Mucosa of rectum (tissue), 2 donors: ENCODE measurements at regions not wholly inside any gene's neighbourhood (a gene's known extent, or its start where the extent isn't known, plus 50 kb on each side); places are given as distances from the start of the nearest gene placed in this dataset.

ENCODE experiments used
- H3K27ac ChIP-seq, 2 donors: one replicate each; pipeline ENCODE4 v1.7.0; 2013; ENCODE audit warnings: inconsistent platforms in 2 of 2, low read depth in 2 of 2, low read length in 2 of 2
- H3K27me3 ChIP-seq, 2 donors: one replicate each; pipeline ENCODE4 v1.7.0; 2013; ENCODE audit warnings: low read length in 2 of 2; ENCODE audit not compliant: control insufficient read depth in 2 of 2, insufficient read depth in 2 of 2
- H3K36me3 ChIP-seq, 2 donors: one replicate each; pipeline ENCODE4 v1.7.0; 2013; ENCODE audit warnings: low read length in 2 of 2; ENCODE audit not compliant: control insufficient read depth in 2 of 2, insufficient read depth in 2 of 2
- H3K4me1 ChIP-seq, 2 donors: one replicate each; pipeline ENCODE4 v1.7.0; 2013; ENCODE audit warnings: low read length in 2 of 2, mild to moderate bottlenecking in 1 of 2; ENCODE audit not compliant: control insufficient read depth in 2 of 2, insufficient read depth in 2 of 2
- H3K4me3 ChIP-seq, 2 donors: one replicate each; pipeline ENCODE4 v1.7.0; 2013; ENCODE audit warnings: low read length in 2 of 2
- H3K9ac ChIP-seq, 2 donors: one replicate each; pipeline ENCODE4 v1.7.0; 2013; ENCODE audit warnings: low read length in 2 of 2, low read depth in 1 of 2, mild to moderate bottlenecking in 1 of 2
- H3K9me3 ChIP-seq, 2 donors: one replicate each; pipeline ENCODE4 v1.7.0; 2013; ENCODE audit warnings: low read length in 2 of 2; ENCODE audit not compliant: control insufficient read depth in 2 of 2
- donor health status: healthy.
- donor health status: Normal muscosa, but diverticular disease.

DNA sequence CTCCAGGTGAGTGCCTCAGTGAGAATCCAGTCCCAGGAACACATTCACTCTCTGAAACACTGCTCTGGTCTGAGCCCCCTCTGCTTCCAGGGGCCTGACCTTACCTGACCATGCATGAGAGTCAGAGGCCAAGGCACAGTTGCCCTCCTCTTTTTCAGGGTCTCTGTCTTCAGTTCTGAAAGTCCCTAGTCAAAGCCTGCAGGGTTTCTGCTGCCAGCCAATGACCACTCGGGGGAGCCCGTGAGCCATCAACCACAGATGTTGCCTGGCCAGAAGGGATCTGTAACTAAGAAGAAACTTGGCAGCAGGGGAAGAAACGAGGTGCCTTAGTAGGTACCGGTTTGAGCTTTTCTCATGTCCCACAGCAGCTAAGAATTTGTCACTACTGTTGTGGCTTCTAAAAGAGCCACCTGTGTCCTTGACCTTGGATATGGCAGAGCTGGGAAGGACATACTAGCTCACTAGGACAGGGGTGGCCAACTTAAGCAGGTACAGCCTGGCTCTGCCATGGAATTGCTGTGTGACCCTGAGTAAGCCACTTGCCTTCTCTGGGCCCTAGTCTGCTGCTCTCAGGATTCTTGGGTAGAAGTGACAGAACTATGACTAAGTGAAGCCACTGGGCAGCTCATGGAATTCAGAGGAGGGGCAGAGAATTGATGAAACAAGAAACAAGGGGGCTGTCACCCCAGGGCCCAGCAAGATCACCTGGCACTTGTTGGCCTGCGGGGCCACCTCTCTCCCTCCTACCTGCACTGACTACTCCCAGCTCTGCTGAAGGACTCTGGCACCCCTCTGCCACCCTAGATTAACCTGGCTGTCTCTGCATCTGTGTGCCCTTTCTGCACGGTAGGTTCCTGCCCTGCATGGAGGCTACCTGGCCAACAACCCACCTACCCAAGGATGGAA lies 83.8 kb upstream of the GPR26 start:
- H3K9me3 ChIP-seq, result no peaks in the 10 kb centered on the region
- H3K4me1 ChIP-seq, result peaks cover 0 to 4% of the 10 kb centered on the region in 2 donors
- H3K4me3 ChIP-seq, result no peak overlapping the region
- H3K36me3 ChIP-seq, result no peaks in the 10 kb centered on the region
- no peak overlapping the region for H3K27ac ChIP-seq
- H3K9ac ChIP-seq, result no peak overlapping the region
- peaks cover 11 to 16% of the 10 kb centered on the region in 2 donors for H3K27me3 ChIP-seq

DNA sequence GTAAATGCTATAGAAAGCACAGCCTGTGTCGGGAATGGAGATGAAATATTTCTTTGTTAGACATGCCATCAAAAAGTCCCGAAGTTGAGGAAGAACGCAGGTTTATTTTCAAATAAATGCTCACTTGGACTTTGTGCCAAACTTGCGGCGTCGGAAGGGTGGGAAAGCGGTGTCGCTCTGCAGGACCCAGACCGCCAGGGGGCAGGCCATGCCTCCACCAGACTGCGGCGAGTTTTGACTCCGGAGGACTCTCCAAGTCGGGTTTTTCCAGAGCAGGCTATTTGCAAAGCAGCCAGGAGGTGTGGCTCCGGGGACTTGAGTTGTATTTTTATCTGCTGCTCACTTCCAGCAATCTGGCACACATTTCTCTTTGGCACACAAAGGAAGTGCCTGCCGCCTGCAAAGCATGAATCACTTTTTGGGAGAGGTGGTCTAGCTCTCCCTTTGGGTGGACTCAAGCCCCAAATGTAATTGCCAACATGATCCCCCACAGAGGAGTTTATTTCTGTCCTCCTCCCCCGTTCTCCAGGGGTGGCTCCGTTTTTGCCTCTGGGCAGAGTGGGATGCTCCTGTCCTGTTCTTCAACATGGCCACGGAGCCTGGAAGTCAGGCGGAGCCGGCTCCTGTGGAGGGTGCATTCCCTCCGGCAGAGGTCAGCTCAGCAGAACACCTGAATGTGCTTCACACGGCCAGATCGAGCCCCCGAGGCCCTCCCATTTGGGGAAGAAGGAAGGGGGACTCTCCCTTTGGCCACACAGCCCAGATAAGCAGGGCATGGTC lies 82.3 kb upstream of the GPR26 start:
- no peak overlapping the region for H3K27ac ChIP-seq
- no peak overlapping the region for H3K4me3 ChIP-seq
- H3K9me3 ChIP-seq, result no peaks in the 10 kb centered on the region
- no peaks in the 10 kb centered on the region for H3K36me3 ChIP-seq
- no peak overlapping the region for H3K9ac ChIP-seq
- peaks cover 11 to 16% of the 10 kb centered on the region in 2 donors for H3K27me3 ChIP-seq
- peaks cover 0 to 4% of the 10 kb centered on the region in 2 donors for H3K4me1 ChIP-seq

DNA sequence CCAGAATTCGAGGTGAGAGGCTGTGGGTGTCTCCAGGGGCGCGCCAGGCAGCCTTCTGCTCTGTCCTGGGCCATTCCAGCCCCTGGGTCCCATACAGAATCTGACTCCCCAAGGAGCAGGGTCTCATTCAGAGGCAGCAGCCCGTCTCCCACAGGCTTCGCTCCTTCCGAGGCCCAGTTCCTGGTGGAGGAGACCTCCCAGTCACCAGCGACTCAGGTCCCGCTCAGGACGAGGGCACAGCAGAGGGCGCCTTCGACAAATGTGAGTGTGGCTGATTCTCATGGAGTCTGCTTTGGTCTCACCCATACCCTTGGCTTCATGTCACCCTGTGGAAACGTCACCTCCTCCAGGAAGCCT lies 81.8 kb upstream of the GPR26 start:
- Histone ChIP-seq H3K27ac (no peak overlapping the region), H3K36me3 (no peaks in the 10 kb centered on the region), H3K9me3 (no peaks in the 10 kb centered on the region), H3K4me1 (peaks cover 0 to 4% of the 10 kb centered on the region in 2 donors), H3K27me3 (peaks cover 11 to 16% of the 10 kb centered on the region in 2 donors), H3K4me3 (no peak overlapping the region), H3K9ac (no peak overlapping the region)

DNA sequence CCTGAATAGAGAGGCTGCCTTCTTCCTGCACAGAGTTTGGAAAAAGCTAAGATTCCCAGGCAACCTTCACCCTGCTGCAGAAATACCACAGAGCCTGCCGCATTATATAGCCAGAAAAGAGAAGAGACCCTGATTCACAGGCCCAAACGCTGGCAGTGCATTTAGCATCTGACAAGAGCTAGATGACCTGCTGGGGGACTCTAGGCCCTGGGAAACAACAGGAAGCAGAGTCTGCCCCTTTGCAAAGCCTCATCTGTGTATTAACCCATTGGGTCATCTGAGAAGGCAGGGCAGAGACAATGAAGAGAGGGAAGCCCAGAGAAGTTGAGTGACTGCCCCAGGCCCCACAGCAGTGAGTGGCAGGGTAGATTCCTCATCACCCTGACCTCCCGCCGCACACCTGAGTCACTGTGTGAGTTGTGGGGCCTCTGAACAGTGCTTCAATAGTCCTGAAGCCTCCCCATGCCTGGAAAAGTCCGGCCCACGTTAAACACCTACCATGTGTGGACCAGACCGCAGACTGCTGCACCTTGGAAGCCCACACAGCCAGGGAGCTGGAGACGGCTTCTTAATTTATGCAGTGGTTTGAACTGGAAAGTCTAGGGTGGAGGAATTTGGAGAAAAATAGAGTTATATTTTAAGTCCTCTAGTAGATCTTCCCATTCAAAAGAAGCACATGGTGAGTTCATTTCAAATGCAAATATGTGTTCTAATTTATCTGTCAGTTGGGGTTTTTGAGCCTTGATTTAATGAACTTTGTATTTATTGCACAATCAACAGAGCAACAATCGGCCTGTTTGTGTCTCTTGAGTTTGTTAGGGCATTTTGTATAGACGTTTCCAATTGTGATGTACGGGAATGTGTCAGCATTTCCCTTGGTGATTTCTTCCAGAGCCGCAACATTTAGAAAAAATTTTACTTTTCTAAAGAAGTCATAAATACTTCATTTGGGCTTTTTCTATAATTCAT lies 80.4 kb upstream of the GPR26 start:
- H3K27me3 ChIP-seq, result peaks cover 6 to 16% of the 10 kb centered on the region in 2 donors
- no peak overlapping the region for H3K27ac ChIP-seq
- H3K9ac ChIP-seq, result no peak overlapping the region
- H3K4me3 ChIP-seq, result no peak overlapping the region
- H3K36me3 ChIP-seq, result no peaks in the 10 kb centered on the region
- peaks cover 0 to 4% of the 10 kb centered on the region in 2 donors for H3K4me1 ChIP-seq
- no peaks in the 10 kb centered on the region for H3K9me3 ChIP-seq

DNA sequence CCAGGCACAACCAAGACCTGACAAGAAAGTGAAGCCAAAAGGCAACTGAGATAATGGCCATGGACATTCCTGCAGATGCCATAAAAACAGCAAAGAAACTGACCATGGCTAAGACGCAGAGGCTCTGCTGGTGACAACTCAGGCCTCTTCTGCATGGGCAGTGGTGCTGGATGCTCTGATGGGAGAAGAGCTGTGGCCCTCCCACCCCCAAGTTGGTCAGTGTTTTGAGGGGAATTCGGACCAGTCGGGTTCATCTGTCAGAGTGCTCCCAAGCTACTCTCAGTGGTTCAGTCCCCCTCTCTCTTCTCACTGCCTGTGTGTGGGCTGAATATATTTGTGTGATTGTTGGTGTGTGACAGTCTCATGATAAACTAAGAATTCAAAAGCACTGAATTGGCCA lies 79.0 kb upstream of the GPR26 start:
- no peaks in the 10 kb centered on the region for H3K9me3 ChIP-seq
- peaks cover 0 to 4% of the 10 kb centered on the region in 2 donors for H3K4me1 ChIP-seq
- no peak overlapping the region for H3K4me3 ChIP-seq
- H3K36me3 ChIP-seq, result no peaks in the 10 kb centered on the region
- H3K9ac ChIP-seq, result no peak overlapping the region
- peaks cover 6 to 16% of the 10 kb centered on the region in 2 donors for H3K27me3 ChIP-seq
- no peak overlapping the region for H3K27ac ChIP-seq

DNA sequence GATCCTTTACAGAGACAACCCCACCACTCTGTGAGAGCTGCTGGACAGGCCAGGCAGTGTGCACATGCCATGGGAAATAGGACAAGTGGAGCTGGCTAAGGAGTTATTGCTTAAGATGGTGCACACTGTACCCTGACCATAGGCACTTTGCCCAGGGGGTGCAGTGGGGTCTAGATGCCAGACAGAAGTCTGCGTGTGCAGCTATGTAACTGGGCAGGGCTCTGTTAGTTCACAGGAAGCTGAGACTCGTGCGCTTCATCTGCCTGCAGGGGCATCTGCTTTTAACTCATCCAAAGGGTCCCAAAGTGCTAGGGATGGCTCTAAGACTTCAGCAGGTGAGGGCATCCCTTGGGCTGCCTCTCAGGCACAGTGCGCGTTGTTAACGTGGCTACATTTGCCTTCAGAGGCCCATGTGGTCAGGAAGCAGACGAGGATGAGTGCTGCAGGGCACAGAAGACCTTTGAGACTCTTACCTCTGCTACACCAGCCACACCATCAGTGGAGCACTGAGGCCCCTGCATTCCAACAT lies 77.7 kb upstream of the GPR26 start:
- no peak overlapping the region for H3K9ac ChIP-seq
- peaks cover 0 to 2% of the 10 kb centered on the region in 2 donors for H3K4me1 ChIP-seq
- H3K27me3 ChIP-seq, result peaks cover 3 to 4% of the 10 kb centered on the region in 2 donors
- no peak overlapping the region for H3K4me3 ChIP-seq
- H3K9me3 ChIP-seq, result no peaks in the 10 kb centered on the region
- H3K27ac ChIP-seq, result no peak overlapping the region
- H3K36me3 ChIP-seq, result no peaks in the 10 kb centered on the region

DNA sequence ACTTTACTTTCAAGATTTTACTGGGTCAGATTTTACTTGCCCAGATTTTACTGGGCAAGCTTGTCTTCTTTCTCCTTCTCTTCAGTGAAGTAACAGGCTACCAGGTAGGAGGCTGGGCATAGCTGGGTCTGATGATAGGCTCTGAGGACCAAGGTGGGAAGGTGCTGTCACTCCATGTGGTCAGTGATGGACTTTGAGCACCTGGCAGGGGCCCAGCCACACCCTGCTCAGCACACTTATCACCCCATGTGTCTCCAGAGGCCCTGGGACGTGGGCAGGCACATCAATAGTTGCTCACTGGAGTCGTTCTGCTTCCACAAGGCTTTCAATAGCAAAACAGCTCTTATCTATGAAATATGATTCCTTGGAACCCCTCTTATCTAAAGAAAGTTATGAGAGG lies 70.5 kb upstream of the GPR26 start:
- H3K4me3 ChIP-seq, result no peak overlapping the region
- no peaks in the 10 kb centered on the region for H3K36me3 ChIP-seq
- no peak overlapping the region for H3K9ac ChIP-seq
- H3K27me3 ChIP-seq, result no peaks in the 10 kb centered on the region
- no peak overlapping the region for H3K27ac ChIP-seq
- no peaks in the 10 kb centered on the region for H3K4me1 ChIP-seq
- H3K9me3 ChIP-seq, result no peaks in the 10 kb centered on the region

DNA sequence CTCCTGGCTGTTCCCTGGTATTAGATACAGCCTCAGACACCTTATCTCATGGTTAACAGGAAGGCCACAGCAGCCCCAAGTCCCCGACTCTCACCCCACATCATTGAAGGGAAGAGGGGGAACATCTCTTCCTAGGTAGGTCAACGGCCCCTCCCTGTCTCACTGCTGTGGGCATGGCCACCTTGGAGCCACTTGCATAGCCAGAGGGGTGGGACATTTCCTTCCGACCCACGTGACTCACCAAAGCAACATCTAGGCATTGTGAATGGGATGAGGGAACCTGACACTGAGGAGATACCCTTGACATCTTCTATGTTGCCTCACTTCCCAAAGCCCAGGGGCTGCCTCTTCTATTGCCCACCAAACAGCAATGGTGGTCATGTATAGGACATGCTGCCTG lies 68.5 kb upstream of the GPR26 start:
- no peak overlapping the region for H3K27ac ChIP-seq
- no peaks in the 10 kb centered on the region for H3K4me1 ChIP-seq
- H3K9ac ChIP-seq, result no peak overlapping the region
- H3K36me3 ChIP-seq, result no peaks in the 10 kb centered on the region
- no peaks in the 10 kb centered on the region for H3K27me3 ChIP-seq
- no peak overlapping the region for H3K4me3 ChIP-seq
- no peaks in the 10 kb centered on the region for H3K9me3 ChIP-seq

DNA sequence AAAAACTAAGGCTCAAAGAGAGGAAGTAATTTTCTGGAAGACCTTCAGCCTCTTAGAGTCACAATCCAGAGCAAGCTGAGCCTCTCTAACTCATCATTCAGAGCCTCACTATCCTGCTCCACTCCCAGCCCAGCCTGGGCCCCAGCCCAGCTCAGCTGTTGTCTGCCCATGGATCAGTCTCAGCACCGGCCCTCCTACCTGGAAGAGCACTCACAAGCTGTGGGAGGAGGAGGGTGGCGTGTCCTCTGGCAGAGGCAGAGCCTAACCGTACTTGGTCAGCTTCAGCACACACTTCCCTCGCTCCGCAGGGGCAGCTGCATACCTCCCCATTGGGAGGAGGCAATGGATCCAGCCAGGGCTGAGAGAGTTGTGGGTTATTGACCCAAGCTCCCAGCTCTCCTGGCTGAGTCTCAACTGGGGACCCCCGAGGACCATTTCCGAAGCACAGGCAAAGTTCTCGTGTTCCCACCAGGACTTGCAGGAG lies 66.7 kb upstream of the GPR26 start:
- no peaks in the 10 kb centered on the region for H3K36me3 ChIP-seq
- H3K4me3 ChIP-seq, result no peak overlapping the region
- no peaks in the 10 kb centered on the region for H3K9me3 ChIP-seq
- H3K4me1 ChIP-seq, result no peaks in the 10 kb centered on the region
- no peak overlapping the region for H3K27ac ChIP-seq
- H3K9ac ChIP-seq, result no peak overlapping the region
- no peaks in the 10 kb centered on the region for H3K27me3 ChIP-seq
